GM19238 (cell line): ENCODE measurements at regions not wholly inside any gene's neighbourhood (a gene's known extent, or its start where the extent isn't known, plus 50 kb on each side); places are given as distances from the start of the nearest gene placed in this dataset.
"Not testable (repeated sequence)": the region's sequence is repeated elsewhere in the genome, so short reads cannot be mapped to it uniquely, and the experiment has no call there.

ENCODE experiments used
- DNase-seq: peaks from one replicate; pipeline ENCODE4 v3.0.0; 2011; ENCODE audit warnings: low spot score; ENCODE audit not compliant: insufficient read length

GRCh38 chr13:90701264-90701663 is 646.2 kb upstream of the MIR17HG start:
- DNase-seq: no peak

- DNase-seq: no peak
Measured at GRCh38 chr13:90702050-90702449, 645.4 kb upstream of the MIR17HG start.

GRCh38 chr13:90706631-90707030 is 640.9 kb upstream of the MIR17HG start:
- no peak for DNase-seq

GRCh38 chr13:90708128-90708527 is 639.4 kb upstream of the MIR17HG start:
- DNase-seq: no peak

GRCh38 chr13:90709319-90709718 is 638.2 kb upstream of the MIR17HG start:
- no peak for DNase-seq

- no peak for DNase-seq
Measured at GRCh38 chr13:90710164-90710759, 637.2 kb upstream of the MIR17HG start.

GRCh38 chr13:90713441-90714133 is 633.9 kb upstream of the MIR17HG start:
- no peak for DNase-seq

GRCh38 chr13:90715485-90715884 is 632.0 kb upstream of the MIR17HG start:
- no peak for DNase-seq

GRCh38 chr13:90717451-90717936 is 630.0 kb upstream of the MIR17HG start:
- DNase-seq: no peak

- no peak for DNase-seq
Measured at GRCh38 chr13:90719461-90719860, 628.0 kb upstream of the MIR17HG start.

- no peak for DNase-seq
Measured at GRCh38 chr13:90721937-90722336, 625.5 kb upstream of the MIR17HG start.

GRCh38 chr13:90723381-90723780 is 624.1 kb upstream of the MIR17HG start:
- no peak for DNase-seq

GRCh38 chr13:90726375-90726774 is 621.1 kb upstream of the MIR17HG start:
- DNase-seq: no peak

GRCh38 chr13:90732049-90732448 is 615.4 kb upstream of the MIR17HG start:
- DNase-seq: no peak

GRCh38 chr13:90734497-90734896 is 613.0 kb upstream of the MIR17HG start:
- DNase-seq: not testable (repeated sequence)

GRCh38 chr13:90738881-90739280 is 608.6 kb upstream of the MIR17HG start:
- DNase-seq: no peak

GRCh38 chr13:90740099-90740498 is 607.4 kb upstream of the MIR17HG start:
- DNase-seq: no peak

- DNase-seq: no peak
Measured at GRCh38 chr13:90742381-90742780, 605.1 kb upstream of the MIR17HG start.

- no peak for DNase-seq
Measured at GRCh38 chr13:90746230-90746629, 601.3 kb upstream of the MIR17HG start.

- no peak for DNase-seq
Measured at GRCh38 chr13:90750021-90750420, 597.5 kb upstream of the MIR17HG start.

- no peak for DNase-seq
Measured at GRCh38 chr13:90751026-90751425, 596.5 kb upstream of the MIR17HG start.

- no peak for DNase-seq
Measured at GRCh38 chr13:90752070-90752469, 595.4 kb upstream of the MIR17HG start.

GRCh38 chr13:90757127-90757680 is 590.3 kb upstream of the MIR17HG start:
- no peak for DNase-seq
